ACC112 (cell line): ENCODE measurements at regions not wholly inside any gene's neighbourhood (a gene's known extent, or its start where the extent isn't known, plus 50 kb on each side); places are given as distances from the start of the nearest gene placed in this dataset.

Experiments used
- H2AFZ ChIP-seq: fragments of 200-600 bp; sonication (generic); one replicate; pipeline ENCODE4 v1.6.0; 2017; ENCODE audit warnings: antibody characterized with exemption, low read length; ENCODE audit not compliant: unreplicated experiment
- H3K27ac ChIP-seq: fragments of 200-600 bp; sonication (generic); 2 replicates; pipeline ENCODE4 v1.5.1; 2014; ENCODE audit warnings: low read depth, mild to moderate bottlenecking, antibody characterized with exemption, low read length, moderate library complexity
- H3K27me3 ChIP-seq: fragments of 200-600 bp; sonication (generic); 2 replicates; pipeline ENCODE4 v1.6.1; 2014; ENCODE audit warnings: mild to moderate bottlenecking, antibody characterized with exemption, low read length, moderate library complexity, mixed read lengths; ENCODE audit not compliant: insufficient read depth
- H3K36me3 ChIP-seq: fragments of 200-600 bp; sonication (generic); 2 replicates; pipeline ENCODE4 v1.6.1; 2016; ENCODE audit warnings: mild to moderate bottlenecking, antibody characterized with exemption, low read length, moderate library complexity, mixed read lengths; ENCODE audit not compliant: insufficient read depth
- H3K4me1 ChIP-seq: fragments of 200-600 bp; sonication (generic); one replicate; pipeline ENCODE4 v1.6.1; 2016; ENCODE audit warnings: low read length, mixed read lengths; ENCODE audit not compliant: insufficient read depth, unreplicated experiment, control insufficient read depth
- H3K4me3 ChIP-seq: fragments of 200-600 bp; sonication (generic); 2 replicates; pipeline ENCODE4 v1.5.1; 2014; ENCODE audit warnings: mild to moderate bottlenecking, low read depth, low read length
- H3K79me2 ChIP-seq: fragments of 200-600 bp; sonication (generic); one replicate; pipeline ENCODE4 v1.6.0; 2016; ENCODE audit warnings: low read length; ENCODE audit not compliant: control insufficient read depth, unreplicated experiment, insufficient read depth

DNA sequence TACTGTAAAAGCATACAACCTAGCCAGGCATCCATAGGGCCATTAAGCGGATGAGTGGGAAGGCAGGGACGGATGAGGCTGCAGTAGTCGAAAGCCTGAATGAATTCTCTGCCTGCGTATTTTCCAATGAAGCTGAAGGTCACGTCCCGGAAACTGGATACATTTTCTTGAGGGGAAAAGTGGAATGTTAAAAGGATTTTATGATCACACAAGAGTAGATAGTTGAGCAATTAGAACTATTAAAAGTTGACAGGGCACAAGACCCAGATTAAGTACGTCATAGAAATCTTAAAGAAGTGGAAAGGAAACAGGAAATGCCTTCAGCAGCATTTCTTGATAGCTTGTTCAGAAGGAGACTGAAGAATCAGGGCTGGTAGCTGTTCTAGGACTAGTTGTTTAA lies 98.3 kb upstream of the CXXC4 start:
- Histone ChIP-seq H3K79me2 (no peaks in the 10 kb centered on the region), H3K4me1 (no peaks in the 10 kb centered on the region), H2AFZ (no peak overlapping the region), H3K4me3 (no peak overlapping the region), H3K36me3 (no peaks in the 10 kb centered on the region), H3K27ac (no peak overlapping the region), H3K27me3 (no peaks in the 10 kb centered on the region)

- H2AFZ ChIP-seq: no peak overlapping the region
- H3K27ac ChIP-seq: no peak overlapping the region
- no peaks in the 10 kb centered on the region for H3K79me2 ChIP-seq
- no peak overlapping the region for H3K4me3 ChIP-seq
- no peaks in the 10 kb centered on the region for H3K27me3 ChIP-seq
- H3K36me3 ChIP-seq: no peaks in the 10 kb centered on the region
- H3K4me1 ChIP-seq: no peaks in the 10 kb centered on the region
Measured at GRCh38 chr4:104596189-104596588, 101.5 kb upstream of the CXXC4 start.

DNA sequence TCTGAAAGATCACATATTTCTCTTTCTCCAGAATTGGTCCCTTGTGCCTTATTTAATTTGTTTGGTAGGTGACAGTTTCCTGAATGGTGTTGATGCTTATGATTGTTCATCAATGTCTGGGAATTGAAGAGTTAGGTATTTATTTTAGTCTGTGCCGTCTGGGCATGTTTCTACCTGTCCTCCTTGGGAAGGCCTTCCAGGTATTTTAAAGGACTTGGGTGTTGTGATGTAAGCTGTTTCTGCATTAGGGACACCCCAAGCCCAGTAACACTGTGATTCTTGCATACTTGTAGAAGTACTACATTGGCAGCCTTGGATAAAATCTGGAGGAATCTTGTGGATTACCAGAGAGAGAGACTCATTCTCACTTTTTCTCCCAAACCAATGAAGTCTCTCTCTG lies 120.8 kb upstream of the CXXC4 start:
- no peak overlapping the region for H2AFZ ChIP-seq
- no peaks in the 10 kb centered on the region for H3K79me2 ChIP-seq
- no peak overlapping the region for H3K4me3 ChIP-seq
- no peaks in the 10 kb centered on the region for H3K36me3 ChIP-seq
- no peaks in the 10 kb centered on the region for H3K4me1 ChIP-seq
- no peaks in the 10 kb centered on the region for H3K27me3 ChIP-seq
- no peak overlapping the region for H3K27ac ChIP-seq

DNA sequence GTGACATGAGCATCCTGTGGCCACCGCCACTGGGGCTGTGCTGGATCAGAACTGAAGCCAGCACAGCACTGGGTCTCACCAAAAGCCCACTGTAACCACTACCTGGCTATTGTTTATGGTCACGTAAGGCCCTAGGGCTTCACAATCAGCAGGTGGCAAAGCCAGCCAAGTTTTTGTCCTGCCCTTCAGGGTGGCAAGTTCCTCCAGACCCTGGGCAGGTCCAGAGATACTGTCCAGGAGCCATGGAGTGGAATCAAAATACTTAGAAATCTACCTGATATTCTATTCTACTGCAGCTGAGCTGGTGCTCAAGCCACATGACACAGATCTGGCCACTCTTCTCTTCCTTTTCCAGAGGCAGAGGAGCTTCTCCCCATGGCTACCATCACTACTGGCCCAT lies 121.2 kb upstream of the CXXC4 start:
- H2AFZ ChIP-seq: no peak overlapping the region
- no peak overlapping the region for H3K4me3 ChIP-seq
- H3K27me3 ChIP-seq: no peaks in the 10 kb centered on the region
- no peaks in the 10 kb centered on the region for H3K79me2 ChIP-seq
- no peaks in the 10 kb centered on the region for H3K4me1 ChIP-seq
- no peaks in the 10 kb centered on the region for H3K36me3 ChIP-seq
- no peak overlapping the region for H3K27ac ChIP-seq

GRCh38 chr4:104616401-104616820 lies 121.7 kb upstream of the CXXC4 start:
- no peaks in the 10 kb centered on the region for H3K36me3 ChIP-seq
- no peak overlapping the region for H3K27ac ChIP-seq
- H3K4me3 ChIP-seq: no peak overlapping the region
- no peaks in the 10 kb centered on the region for H3K27me3 ChIP-seq
- H2AFZ ChIP-seq: no peak overlapping the region
- H3K4me1 ChIP-seq: no peaks in the 10 kb centered on the region
- H3K79me2 ChIP-seq: no peaks in the 10 kb centered on the region

DNA sequence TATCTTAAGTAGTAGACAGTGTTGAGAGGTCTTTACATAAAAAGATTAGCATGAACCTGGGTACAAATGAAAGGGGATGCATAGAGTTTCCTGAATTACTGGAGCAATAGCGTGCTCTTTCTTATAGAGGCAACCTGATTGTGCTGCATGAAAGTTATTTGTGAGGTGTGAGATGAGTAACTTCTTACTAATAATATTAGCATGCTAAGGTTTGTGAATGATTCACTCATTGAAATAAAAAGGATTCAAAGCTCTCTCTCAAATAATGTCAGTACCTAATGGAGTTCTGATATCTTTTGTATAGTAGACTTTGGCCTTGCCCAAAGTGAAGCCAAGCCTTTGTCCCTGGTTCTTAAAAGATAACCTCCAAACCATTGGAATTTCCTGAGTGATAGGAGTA lies 131.0 kb upstream of the CXXC4 start:
- Histone ChIP-seq H3K4me1 (no peaks in the 10 kb centered on the region), H2AFZ (no peak overlapping the region), H3K36me3 (no peaks in the 10 kb centered on the region), H3K79me2 (no peaks in the 10 kb centered on the region), H3K27me3 (no peaks in the 10 kb centered on the region), H3K4me3 (no peak overlapping the region), H3K27ac (no peak overlapping the region)

DNA sequence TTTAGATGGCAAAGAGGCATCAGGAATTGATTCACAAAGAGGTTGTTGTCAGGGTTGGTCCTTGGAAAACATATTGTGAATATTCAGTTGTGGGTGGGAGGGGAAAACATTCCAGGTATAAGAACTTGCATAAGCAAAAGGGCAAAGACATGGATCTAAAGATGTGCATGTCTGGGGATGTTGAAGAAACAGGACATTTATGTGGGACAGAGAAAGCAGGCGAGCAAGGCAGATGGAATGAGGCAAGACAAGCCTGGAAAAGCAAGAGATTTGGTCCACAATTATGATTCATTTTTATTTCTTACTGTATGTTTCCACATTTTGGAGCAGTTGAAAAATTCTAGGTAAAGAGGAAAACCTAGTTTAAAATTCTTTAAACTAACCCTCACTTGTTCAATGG lies 134.9 kb upstream of the CXXC4 start:
- Histone ChIP-seq H3K4me3 (no peak overlapping the region), H3K27ac (no peak overlapping the region), H3K4me1 (no peaks in the 10 kb centered on the region), H3K79me2 (no peaks in the 10 kb centered on the region), H3K27me3 (no peaks in the 10 kb centered on the region), H3K36me3 (no peaks in the 10 kb centered on the region), H2AFZ (no peak overlapping the region)

DNA sequence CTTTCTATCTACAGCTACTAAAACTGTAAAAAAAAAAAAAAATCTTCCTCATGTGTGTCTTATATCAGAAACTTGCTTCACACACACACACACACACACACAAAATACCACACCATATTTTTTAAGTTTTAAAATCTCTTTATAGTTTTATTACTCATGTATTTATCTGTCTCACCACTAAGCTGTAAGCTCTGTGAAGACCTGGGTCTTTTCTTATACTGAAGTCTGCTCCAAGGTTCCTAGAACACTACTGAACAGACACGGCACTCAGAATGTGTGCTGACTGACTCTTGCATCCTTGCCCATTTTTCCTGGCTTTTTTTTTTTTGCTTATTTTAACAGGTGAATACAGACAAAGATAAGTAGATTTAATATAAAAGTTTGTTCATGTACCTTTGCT lies 135.6 kb upstream of the CXXC4 start:
- Histone ChIP-seq H3K79me2 (no peaks in the 10 kb centered on the region), H3K4me1 (no peaks in the 10 kb centered on the region), H3K36me3 (no peaks in the 10 kb centered on the region), H2AFZ (no peak overlapping the region), H3K4me3 (no peak overlapping the region), H3K27ac (no peak overlapping the region), H3K27me3 (no peaks in the 10 kb centered on the region)

DNA sequence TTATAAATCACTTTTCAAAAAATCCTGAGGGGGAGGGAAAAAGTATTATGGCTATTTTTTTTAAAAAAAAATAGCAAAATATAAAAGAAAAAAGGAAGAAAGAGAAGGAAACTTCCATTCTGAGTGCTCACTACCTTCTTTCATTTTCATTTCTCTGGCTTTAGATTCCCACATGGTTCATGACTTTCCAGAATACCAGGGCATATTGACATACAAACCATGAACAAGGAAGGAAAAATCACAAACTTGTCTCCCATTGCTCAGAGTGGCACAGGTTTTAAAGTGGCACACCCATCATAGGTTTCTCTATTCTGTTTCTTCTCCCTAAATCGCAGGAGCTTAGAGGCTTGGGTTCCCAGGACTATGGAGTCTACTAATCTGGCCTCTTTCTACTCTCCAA lies 136.3 kb upstream of the CXXC4 start:
- no peak overlapping the region for H2AFZ ChIP-seq
- H3K27ac ChIP-seq: no peak overlapping the region
- no peaks in the 10 kb centered on the region for H3K4me1 ChIP-seq
- H3K4me3 ChIP-seq: no peak overlapping the region
- no peaks in the 10 kb centered on the region for H3K36me3 ChIP-seq
- H3K27me3 ChIP-seq: no peaks in the 10 kb centered on the region
- H3K79me2 ChIP-seq: no peaks in the 10 kb centered on the region

DNA sequence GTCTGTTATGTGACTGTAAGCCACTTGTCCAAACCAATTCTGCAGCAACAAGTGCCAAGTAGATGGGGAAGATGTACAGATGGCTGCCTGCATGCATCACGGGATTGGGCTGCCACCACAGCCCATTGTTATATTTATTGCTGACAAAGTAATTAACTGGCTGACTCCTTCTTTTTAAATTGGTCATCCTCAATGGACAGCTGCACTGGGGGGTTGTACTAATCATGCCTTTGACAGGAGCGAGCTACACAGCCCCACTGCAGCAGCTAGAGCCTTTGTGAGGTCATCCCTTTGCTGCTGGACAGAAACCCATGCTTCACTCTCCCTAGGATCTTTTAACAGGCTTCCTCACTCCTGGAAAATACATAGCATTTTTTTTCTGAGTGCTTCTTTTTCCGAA lies 146.7 kb upstream of the CXXC4 start:
- no peaks in the 10 kb centered on the region for H3K27me3 ChIP-seq
- H3K4me3 ChIP-seq: no peak overlapping the region
- no peak overlapping the region for H2AFZ ChIP-seq
- H3K79me2 ChIP-seq: no peaks in the 10 kb centered on the region
- no peaks in the 10 kb centered on the region for H3K4me1 ChIP-seq
- H3K36me3 ChIP-seq: no peaks in the 10 kb centered on the region
- no peak overlapping the region for H3K27ac ChIP-seq

DNA sequence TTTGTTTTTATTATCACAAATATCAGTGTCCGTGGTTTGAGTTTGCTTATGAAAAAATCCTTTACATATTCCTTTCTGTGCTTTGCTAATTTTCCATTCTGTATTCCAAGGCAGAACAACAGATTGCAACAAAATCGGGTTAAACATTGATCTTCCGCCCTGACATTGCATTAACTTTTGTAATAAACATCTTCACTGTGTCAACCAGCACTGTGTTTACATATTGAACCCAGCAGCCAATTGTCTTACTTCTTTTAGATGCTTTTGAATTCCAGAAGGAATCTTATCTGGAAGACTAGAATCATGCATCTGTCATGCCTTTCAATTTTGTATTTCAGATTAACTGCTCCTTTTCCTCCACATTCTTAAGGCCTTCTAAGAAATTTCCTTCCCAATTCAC lies 147.8 kb upstream of the CXXC4 start:
- Histone ChIP-seq H3K4me1 (no peaks in the 10 kb centered on the region), H3K27ac (no peak overlapping the region), H3K36me3 (no peaks in the 10 kb centered on the region)

GRCh38 chr4:104643805-104644204 lies 149.1 kb upstream of the CXXC4 start:
- Histone ChIP-seq H3K36me3 (no peaks in the 10 kb centered on the region), H3K4me3 (no peak overlapping the region), H3K79me2 (no peaks in the 10 kb centered on the region), H3K27ac (no peak overlapping the region), H3K4me1 (no peaks in the 10 kb centered on the region), H2AFZ (no peak overlapping the region), H3K27me3 (no peaks in the 10 kb centered on the region)

More for the DNA sequence above, 147.8 kb upstream of the CXXC4 start:
- H3K79me2 ChIP-seq: no peaks in the 10 kb centered on the region
- H2AFZ ChIP-seq: no peak overlapping the region
- H3K4me3 ChIP-seq: no peak overlapping the region
- no peaks in the 10 kb centered on the region for H3K27me3 ChIP-seq
